Colonic mucosa (tissue), 4 donors: ENCODE measurements at regions not wholly inside any gene's neighbourhood (a gene's known extent, or its start where the extent isn't known, plus 50 kb on each side); places are given as distances from the start of the nearest gene placed in this dataset.

Experiments
- DNase-seq: peaks from one replicate; pipeline ENCODE4 v3.0.0-alpha.2; 2020
- H3K27ac ChIP-seq: fragments of 200-600 bp; one replicate; pipeline ENCODE4 v1.8.0; 2021
- H3K27me3 ChIP-seq: fragments of 200-600 bp; one replicate; pipeline ENCODE4 v1.8.0; 2021
- H3K36me3 ChIP-seq: fragments of 200-600 bp; one replicate; pipeline ENCODE4 v1.8.0; 2021
- H3K4me1 ChIP-seq: fragments of 200-600 bp; one replicate; pipeline ENCODE4 v1.8.0; 2021; ENCODE audit warnings: mild to moderate bottlenecking
- H3K4me3 ChIP-seq: fragments of 200-600 bp; one replicate; pipeline ENCODE4 v1.8.0; 2021
- H3K9ac ChIP-seq, 2 donors: one replicate each; pipeline ENCODE4 v1.7.0; 2013; ENCODE audit warnings: control low read depth in 2 of 2, low read depth in 2 of 2, low read length in 2 of 2
- H3K9me3 ChIP-seq: fragments of 200-600 bp; one replicate; pipeline ENCODE4 v1.8.0; 2021
- CTCF ChIP-seq: fragments of 200-600 bp; IDR thresholded peaks from one replicate; pipeline ENCODE4 v1.8.0; 2022; ENCODE audit warnings: antibody characterized with exemption, mild to moderate bottlenecking
- intact Hi-C: fragments of 100-400 bp; cut with DNase I; formaldehyde crosslinking; loops from one replicate; pipeline ENCODE4 v1.14.1; 2022
- donor health status: healthy.
- donor health status: DM: no; HTN: no; CAD: no.
- donor health status: DM: no; HTN: no; CAD: no.

- Histone ChIP-seq H3K36me3 (no peaks in the 10 kb centered on the region), H3K27me3 (no peaks in the 10 kb centered on the region), H3K9me3 (no peaks in the 10 kb centered on the region), H3K4me1 (no peaks in the 10 kb centered on the region), H3K27ac (no peak overlapping the region), H3K4me3 (no peak overlapping the region), H3K9ac (no peak overlapping the region)
- DNase-seq, result no peak
- intact Hi-C loops, result no loop called here
- no peak for TF ChIP-seq CTCF
Measured at GRCh38 chr1:71345491-71345890, 264.7 kb upstream of the ZRANB2 start.

GRCh38 chr1:71343686-71344416, 263.0 kb upstream of the ZRANB2 start:
- Histone ChIP-seq H3K27me3 (no peaks in the 10 kb centered on the region), H3K36me3 (no peaks in the 10 kb centered on the region), H3K9me3 (no peaks in the 10 kb centered on the region), H3K9ac (no peak overlapping the region), H3K27ac (no peak overlapping the region), H3K4me1 (no peaks in the 10 kb centered on the region), H3K4me3 (no peak overlapping the region)
- DNase-seq, result no peak
- no peak for TF ChIP-seq CTCF
- intact Hi-C loops, result no loop called here

- H3K27ac ChIP-seq, result no peak overlapping the region
- H3K4me1 ChIP-seq, result no peaks in the 10 kb centered on the region
- no peaks in the 10 kb centered on the region for H3K27me3 ChIP-seq
- H3K9me3 ChIP-seq, result peaks cover 5% of the 10 kb centered on the region
- H3K4me3 ChIP-seq, result no peak overlapping the region
- intact Hi-C loops, result no loop called here
- no peak overlapping the region for H3K9ac ChIP-seq
- no peaks in the 10 kb centered on the region for H3K36me3 ChIP-seq
- no peak for TF ChIP-seq CTCF
- no peak for DNase-seq
Measured at GRCh38 chr1:71339238-71339637, 258.4 kb upstream of the ZRANB2 start.

- H3K27me3 ChIP-seq, result no peaks in the 10 kb centered on the region
- H3K27ac ChIP-seq, result no peak overlapping the region
- no peaks in the 10 kb centered on the region for H3K4me1 ChIP-seq
- no peak overlapping the region for H3K9ac ChIP-seq
- TF ChIP-seq CTCF, result no peak
- H3K9me3 ChIP-seq, result no peaks in the 10 kb centered on the region
- intact Hi-C loops, result no loop called here
- H3K4me3 ChIP-seq, result no peak overlapping the region
- H3K36me3 ChIP-seq, result no peaks in the 10 kb centered on the region
- DNase-seq, result no peak
Measured at GRCh38 chr1:71330991-71331390, 250.2 kb upstream of the ZRANB2 start.

GRCh38 chr1:71324671-71325267, 243.9 kb upstream of the ZRANB2 start:
- TF ChIP-seq CTCF, result no peak
- Histone ChIP-seq H3K9ac (no peak overlapping the region), H3K4me1 (no peaks in the 10 kb centered on the region), H3K36me3 (no peaks in the 10 kb centered on the region), H3K4me3 (no peak overlapping the region), H3K9me3 (no peaks in the 10 kb centered on the region), H3K27me3 (no peaks in the 10 kb centered on the region), H3K27ac (no peak overlapping the region)
- intact Hi-C loops, result no loop called here
- no peak for DNase-seq
